H9 (cell line): ENCODE measurements at regions not wholly inside any gene's neighbourhood (a gene's known extent, or its start where the extent isn't known, plus 50 kb on each side); places are given as distances from the start of the nearest gene placed in this dataset.

ENCODE experiments used
- DNase-seq: peaks from one replicate; pipeline ENCODE4 v3.0.0-alpha.2; 2017
- H2AFZ ChIP-seq: one replicate; pipeline ENCODE4 v1.6.1; 2013; ENCODE audit warnings: mild to moderate bottlenecking, low read length, control low read depth, moderate library complexity
- H2AK5ac ChIP-seq: 2 replicates; pipeline ENCODE4 v1.6.1; 2013; ENCODE audit warnings: low read length, control low read depth, mixed read lengths; ENCODE audit not compliant: insufficient read length
- H2BK120ac ChIP-seq: one replicate; pipeline ENCODE4 v1.6.1; 2013; ENCODE audit warnings: low read depth, mild to moderate bottlenecking, low read length, control low read depth, inconsistent platforms; ENCODE audit not compliant: poor library complexity, severe bottlenecking
- H2BK12ac ChIP-seq: 2 replicates; pipeline ENCODE4 v1.6.1; 2013; ENCODE audit warnings: low read length, control low read depth, mixed read lengths, low read depth; ENCODE audit not compliant: insufficient read length
- H2BK15ac ChIP-seq: 2 replicates; pipeline ENCODE4 v1.6.1; 2013; ENCODE audit warnings: low read depth, low read length, control low read depth
- H2BK20ac ChIP-seq: one replicate; pipeline ENCODE4 v1.6.1; 2013; ENCODE audit warnings: low read depth, mild to moderate bottlenecking, low read length, control low read depth, inconsistent platforms; ENCODE audit not compliant: poor library complexity, severe bottlenecking
- H2BK5ac ChIP-seq: 2 replicates; pipeline ENCODE4 v1.6.1; 2013; ENCODE audit warnings: low read length, control low read depth, mixed read lengths; ENCODE audit not compliant: insufficient read length
- H3K14ac ChIP-seq: 2 replicates; pipeline ENCODE4 v1.6.1; 2013; ENCODE audit warnings: low read length, control low read depth; ENCODE audit not compliant: insufficient read depth
- H3K18ac ChIP-seq: 2 replicates; pipeline ENCODE4 v1.6.1; 2013; ENCODE audit warnings: low read depth, mild to moderate bottlenecking, mixed read lengths, low read length, control low read depth; ENCODE audit not compliant: insufficient read length
- H3K23ac ChIP-seq: 2 replicates; pipeline ENCODE4 v1.6.1; 2013; ENCODE audit warnings: low read length, control low read depth, mixed read lengths, low read depth; ENCODE audit not compliant: insufficient read length
- H3K23me2 ChIP-seq: 2 replicates; pipeline ENCODE4 v1.6.1; 2013; ENCODE audit warnings: low read depth, mild to moderate bottlenecking, mixed read lengths, low read length, control low read depth; ENCODE audit not compliant: insufficient read length, poor library complexity, severe bottlenecking
- H3K27ac ChIP-seq: 2 replicates; pipeline ENCODE4 v1.5.1; 2013; ENCODE audit warnings: low read length, control low read depth, mixed read lengths, low read depth; ENCODE audit not compliant: insufficient read length
- H3K27me3 ChIP-seq: 2 replicates; pipeline ENCODE4 v1.6.1; 2013; ENCODE audit warnings: low read length, control low read depth, inconsistent platforms; ENCODE audit not compliant: insufficient read depth
- H3K4ac ChIP-seq: 2 replicates; pipeline ENCODE4 v1.6.1; 2013; ENCODE audit warnings: low read depth, mild to moderate bottlenecking, control low read depth, inconsistent platforms, low read length, moderate library complexity
- H3K4me1 ChIP-seq: 2 replicates; pipeline ENCODE4 v1.6.1; 2013; ENCODE audit warnings: low read length, control low read depth, inconsistent platforms; ENCODE audit not compliant: insufficient read depth
- H3K4me2 ChIP-seq: 2 replicates; pipeline ENCODE4 v1.6.1; 2013; ENCODE audit warnings: low read length, control low read depth, mixed read lengths; ENCODE audit not compliant: insufficient read length, insufficient read depth
- H3K56ac ChIP-seq: 2 replicates; pipeline ENCODE4 v1.6.1; 2013; ENCODE audit warnings: low read depth, mild to moderate bottlenecking, mixed read lengths, low read length, control low read depth; ENCODE audit not compliant: insufficient read length
- H3K79me1 ChIP-seq: 2 replicates; pipeline ENCODE4 v1.6.1; 2013; ENCODE audit warnings: low read depth, mild to moderate bottlenecking, moderate library complexity, low read length, control low read depth, inconsistent platforms; ENCODE audit not compliant: insufficient read depth, poor library complexity, severe bottlenecking
- H3K79me2 ChIP-seq: 2 replicates; pipeline ENCODE4 v1.6.1; 2013; ENCODE audit warnings: low read length, control low read depth, inconsistent platforms; ENCODE audit not compliant: insufficient read depth
- H3K9ac ChIP-seq: 2 replicates; pipeline ENCODE4 v1.6.1; 2013; ENCODE audit warnings: low read length, control low read depth, mixed read lengths; ENCODE audit not compliant: insufficient read length; ENCODE audit errors: extremely low read depth
- H3K9me3 ChIP-seq: one replicate; pipeline ENCODE4 v1.6.1; 2013; ENCODE audit warnings: low read depth, low read length, inconsistent platforms; ENCODE audit not compliant: control insufficient read depth
- H3T11ph ChIP-seq: one replicate; pipeline ENCODE4 v1.6.1; 2013; ENCODE audit warnings: mild to moderate bottlenecking, low read length, control low read depth, inconsistent platforms
- H4K20me1 ChIP-seq: one replicate; pipeline ENCODE4 v1.6.1; 2013; ENCODE audit not compliant: control insufficient read depth, insufficient read length, insufficient read depth
- H4K5ac ChIP-seq: 2 replicates; pipeline ENCODE4 v1.6.1; 2013; ENCODE audit warnings: low read depth, mild to moderate bottlenecking, mixed read lengths, low read length, control low read depth; ENCODE audit not compliant: insufficient read length
- H4K8ac ChIP-seq: replicated peaks from 2 replicates; pipeline ENCODE4 v1.6.1; 2013; ENCODE audit warnings: low read length, control low read depth, mixed read lengths, low read depth; ENCODE audit not compliant: insufficient read length
- H4K91ac ChIP-seq: 2 replicates; pipeline ENCODE4 v1.6.1; 2013; ENCODE audit warnings: low read depth, mild to moderate bottlenecking, moderate library complexity, mixed read lengths, low read length, control low read depth; ENCODE audit not compliant: insufficient read length
- H3K27ac Mint-ChIP-seq, 3 experiments: 2 replicates in 2 of 3; 3 replicates in 1 of 3; pipeline ENCODE4 v1.8.0; 2020 to 2021; ENCODE audit warnings: mixed read lengths in 3 of 3, mild to moderate bottlenecking in 1 of 3, moderate library complexity in 1 of 3
- H3K27me3 Mint-ChIP-seq: 2 replicates; pipeline ENCODE4 v1.8.0; 2021; ENCODE audit warnings: low read depth, mild to moderate bottlenecking, moderate library complexity, mixed read lengths
- H3K36me3 Mint-ChIP-seq, 3 experiments: 2 replicates in 2 of 3; 3 replicates in 1 of 3; pipeline ENCODE4 v1.8.0; 2020 to 2021; ENCODE audit warnings: low read depth in 3 of 3, mixed read lengths in 3 of 3; ENCODE audit not compliant: insufficient read depth in 1 of 3
- H3K4me1 Mint-ChIP-seq, 2 experiments: 2 replicates each; pipeline ENCODE4 v1.8.0; 2020; ENCODE audit warnings: mixed read lengths in 2 of 2
- H3K4me3 Mint-ChIP-seq, 2 experiments: 2 replicates in 1 of 2; 3 replicates in 1 of 2; pipeline ENCODE4 v1.8.0; 2020 to 2021; ENCODE audit warnings: mild to moderate bottlenecking in 2 of 2, mixed read lengths in 2 of 2, moderate library complexity in 1 of 2
- H3K9me3 Mint-ChIP-seq, 2 experiments: 2 replicates in 1 of 2; 3 replicates in 1 of 2; pipeline ENCODE4 v1.8.0; 2020; ENCODE audit warnings: mild to moderate bottlenecking in 2 of 2, mixed read lengths in 2 of 2, moderate library complexity in 1 of 2
- CTCF ChIP-seq: fragments of 200-600 bp; sonication (generic); conservative IDR thresholded peaks from 3 replicates; pipeline ENCODE4 v1.8.0; 2021; ENCODE audit warnings: antibody characterized with exemption, mild to moderate bottlenecking
- WGBS: extraction: QIAGEN DNeasy Blood & Tissue Kit; methylation state at CpG from one replicate; pipeline ENCODE4 v1.1.7; 2013; ENCODE audit warnings: missing lambda C conversion rate, low lambda C conversion rate, mixed read lengths; ENCODE audit not compliant: insufficient read length; ENCODE audit errors: extremely low coverage; 5-methylcytosine and 5-hydroxymethylcytosine counted together

- Histone ChIP-seq H3K27ac (no peak overlapping the region), H2BK20ac (no peak overlapping the region)
- H3K36me3 Mint-ChIP-seq = no peaks in the 10 kb centered on the region
Observed at GRCh38 chr5:125290935-125291334, 544.5 kb upstream of the ZNF608 start.

More at GRCh38 chr5:125290935-125291334, 544.5 kb upstream of the ZNF608 start:
- no peak overlapping the region for H3K9ac ChIP-seq
- H3K27ac Mint-ChIP-seq = no peak overlapping the region
- H3K79me2 ChIP-seq = no peaks in the 10 kb centered on the region
- H3K79me1 ChIP-seq = no peaks in the 10 kb centered on the region
- no peak overlapping the region for H2AFZ ChIP-seq
- H3K4me1 ChIP-seq = no peaks in the 10 kb centered on the region
- H3K4me3 Mint-ChIP-seq = no peak overlapping the region
- no peak overlapping the region for H3K23ac ChIP-seq
- H3K4me2 ChIP-seq = no peak overlapping the region
- WGBS = no CpG with 5 or more reads among the region's 5 CpGs
- no peaks in the 10 kb centered on the region for H3K9me3 Mint-ChIP-seq
- H3K27me3 ChIP-seq = no peaks in the 10 kb centered on the region
- peaks cover 17 to 22% of the 10 kb centered on the region in 2 experiments for H3K4me1 Mint-ChIP-seq
- no peak overlapping the region for H4K8ac ChIP-seq
- H3K9me3 ChIP-seq = no peaks in the 10 kb centered on the region
- no peak overlapping the region for H2BK15ac ChIP-seq
- H3K27me3 Mint-ChIP-seq = no peaks in the 10 kb centered on the region
- H3T11ph ChIP-seq = no peak overlapping the region
- no peak overlapping the region for H3K14ac ChIP-seq
- no peak overlapping the region for H3K4ac ChIP-seq
- no peak overlapping the region for H4K5ac ChIP-seq
- no peaks in the 10 kb centered on the region for H3K23me2 ChIP-seq
- no peak for TF ChIP-seq CTCF
- no peak overlapping the region for H4K91ac ChIP-seq
- H2BK12ac ChIP-seq = no peak overlapping the region
- no peaks in the 10 kb centered on the region for H4K20me1 ChIP-seq
- H2AK5ac ChIP-seq = no peak overlapping the region
- no peak overlapping the region for H3K56ac ChIP-seq
- DNase-seq = no peak
- no peak overlapping the region for H2BK5ac ChIP-seq
- H3K18ac ChIP-seq = no peak overlapping the region
- H2BK120ac ChIP-seq = no peak overlapping the region
